ENCODE measurements at regions not wholly inside any gene's neighbourhood (a gene's known extent, or its start where the extent isn't known, plus 50 kb on each side); places are given as distances from the start of the nearest gene placed in this dataset.

GRCh38 chr1:217955723-217956122 is 324.6 kb downstream of the SPATA17 start:
- no peak for DNase-seq (ENCODE audit: low spot score)
- H3K27me3 ChIP-seq (ENCODE audit: control insufficient read depth in 4 of 4, insufficient read depth in 4 of 4, low read length in 3 of 4) = no peaks in the 10 kb centered on the region
- no peak overlapping the region for H3K4me3 ChIP-seq (ENCODE audit: low read depth in 1 of 3, low read length in 3 of 3)

More at GRCh38 chr1:217955723-217956122, 324.6 kb downstream of the SPATA17 start:
- Histone ChIP-seq H3K36me3 (ENCODE audit: control insufficient read depth in 4 of 4, insufficient read depth in 3 of 4, low read depth in 1 of 4, low read length in 3 of 4) (no peaks in the 10 kb centered on the region), H3K9ac (ENCODE audit: low read depth in 1 of 2, low read length in 2 of 2) (no peak overlapping the region), H3K4me1 (ENCODE audit: control insufficient read depth in 4 of 4, insufficient read depth in 4 of 4, low read length in 3 of 4) (no peaks in the 10 kb centered on the region), H3K27ac (ENCODE audit: low read depth in 1 of 2, low read length in 2 of 2) (no peak overlapping the region), H3K9me3 (ENCODE audit: control insufficient read depth in 4 of 4, low read length in 3 of 4) (peaks cover 0 to 3% (median 0%) of the 10 kb centered on the region in 4 donors)
- TF ChIP-seq GABPA (IDR thresholded peaks at IDR 0.05 in 1 of 2, conservative IDR thresholded peaks at IDR 0.05 in 1 of 2) = no peak
- no peak for TF ChIP-seq SP1 (IDR thresholded peaks at IDR 0.05)
- no peak for TF ChIP-seq FOXA1 (IDR thresholded peaks at IDR 0.05)
- TF ChIP-seq ZBTB33 (IDR thresholded peaks at IDR 0.05) = no peak
- no peak for TF ChIP-seq JUND (IDR thresholded peaks at IDR 0.05)
- TF ChIP-seq FOXA2 (IDR thresholded peaks at IDR 0.05) = no peak
- no peak for TF ChIP-seq TAF1 (conservative IDR thresholded peaks at IDR 0.05)
- no peak for TF ChIP-seq ATF3 (IDR thresholded peaks at IDR 0.05)
- no peak for TF ChIP-seq EGR1 (IDR thresholded peaks at IDR 0.05; ENCODE audit: low read depth in 2 of 2)
- TF ChIP-seq HNF4A (conservative IDR thresholded peaks at IDR 0.05) = no peak
- TF ChIP-seq MAX (IDR thresholded peaks at IDR 0.05) = no peak
- TF ChIP-seq REST (IDR thresholded peaks at IDR 0.05) = no peak
- no peak for TF ChIP-seq HNF4G (IDR thresholded peaks at IDR 0.05)
- TF ChIP-seq RXRA (IDR thresholded peaks at IDR 0.05) = no peak
- TF ChIP-seq RAD21 (IDR thresholded peaks at IDR 0.05) = no peak
- TF ChIP-seq YY1 (IDR thresholded peaks at IDR 0.05) = no peak

All from liver (tissue), 6 donors.